IMR-90 (cell line): ENCODE measurements at regions not wholly inside any gene's neighbourhood (a gene's known extent, or its start where the extent isn't known, plus 50 kb on each side); places are given as distances from the start of the nearest gene placed in this dataset.
A peak's percentile ranks its signal among the peaks of the same experiment; 100 is the strongest.
"Not testable (repeated sequence)": the region's sequence is repeated elsewhere in the genome, so short reads cannot be mapped to it uniquely, and the experiment has no call there.

ENCODE experiments used
- ATAC-seq: fragments of 200-7000 bp; cut with Tn5 transposase; 2 replicates; pipeline ENCODE4 v1.9.1; 2020; ENCODE audit warnings: low read depth, mild to moderate bottlenecking, moderate library complexity
- BruUV-seq: library from RNA; stranded (reverse); fragments of 400-500 nt; replicated peaks from 2 replicates; lab custom pipeline; 2021; lab: Mats Ljungman, UMichigan
- CTCF ChIA-PET: fragments of 300-600 bp; formaldehyde crosslinking; extraction: SDS; loops from one replicate; lab custom pipeline; 2021; ENCODE audit warnings: antibody characterized with exemption; lab: Yijun Ruan, JAX
- POLR2A ChIA-PET: fragments of 300-600 bp; sonication (Branson Sonifier 250); formaldehyde crosslinking; loops from one replicate; lab custom pipeline; 2022; ENCODE audit warnings: antibody characterized with exemption; ENCODE audit not compliant: unreplicated experiment; lab: Charles Lee
- DNase-seq: peaks from one replicate; pipeline ENCODE4 v3.0.0; 2013
- H2AFZ ChIP-seq: replicated peaks from 2 replicates; pipeline ENCODE3; 2013; ENCODE audit warnings: low read length, mild to moderate bottlenecking; ENCODE audit not compliant: poor library complexity
- H2AK5ac ChIP-seq: 2 replicates; pipeline ENCODE4 v1.6.1; 2013; ENCODE audit warnings: low read depth, low read length, inconsistent platforms
- H2AK9ac ChIP-seq: replicated peaks from 2 replicates; pipeline ENCODE3; 2013; ENCODE audit warnings: mild to moderate bottlenecking, low read depth, low read length, moderate library complexity; ENCODE audit not compliant: poor library complexity
- H2BK120ac ChIP-seq: 2 replicates; pipeline ENCODE4 v1.6.1; 2013; ENCODE audit warnings: low read depth, low read length, inconsistent platforms
- H2BK15ac ChIP-seq: 3 replicates; pipeline ENCODE4 v1.6.1; 2013; ENCODE audit warnings: low read depth, low read length, inconsistent platforms
- H2BK20ac ChIP-seq: 2 replicates; pipeline ENCODE4 v1.6.1; 2013; ENCODE audit warnings: low read depth, mild to moderate bottlenecking, inconsistent platforms, low read length, moderate library complexity
- H2BK5ac ChIP-seq: 2 replicates; pipeline ENCODE4 v1.6.1; 2013; ENCODE audit warnings: mild to moderate bottlenecking, low read depth, low read length, inconsistent platforms; ENCODE audit not compliant: poor library complexity, severe bottlenecking
- H3K14ac ChIP-seq: replicated peaks from 2 replicates; pipeline ENCODE4 v1.6.1; 2013; ENCODE audit warnings: low read depth, low read length, inconsistent platforms
- H3K18ac ChIP-seq: 2 replicates; pipeline ENCODE4 v1.6.1; 2013; ENCODE audit warnings: low read depth, low read length, control low read depth
- H3K23ac ChIP-seq: 2 replicates; pipeline ENCODE4 v1.6.1; 2013; ENCODE audit warnings: low read depth, low read length, inconsistent platforms
- H3K27ac ChIP-seq: 2 replicates; pipeline ENCODE4 v1.5.1; 2013; ENCODE audit warnings: mild to moderate bottlenecking, control low read depth, low read length; ENCODE audit not compliant: insufficient read depth
- H3K27me3 ChIP-seq: 2 replicates; pipeline ENCODE4 v1.6.1; 2013; ENCODE audit warnings: low read length; ENCODE audit not compliant: control insufficient read depth, insufficient read depth
- H3K36me3 ChIP-seq: 2 replicates; pipeline ENCODE4 v1.6.1; 2013; ENCODE audit warnings: low read length, mixed read lengths; ENCODE audit not compliant: control insufficient read depth, insufficient read depth
- H3K4ac ChIP-seq: 2 replicates; pipeline ENCODE4 v1.6.1; 2013; ENCODE audit warnings: low read depth, low read length, inconsistent platforms
- H3K4me1 ChIP-seq: 2 replicates; pipeline ENCODE4 v1.6.1; 2013; ENCODE audit warnings: low read length, mixed read lengths; ENCODE audit not compliant: control insufficient read depth, insufficient read depth
- H3K4me2 ChIP-seq: 2 replicates; pipeline ENCODE4 v1.6.1; 2013; ENCODE audit warnings: low read depth, mild to moderate bottlenecking, control low read depth, low read length, moderate library complexity
- H3K4me3 ChIP-seq: 2 replicates; pipeline ENCODE4 v1.5.1; 2013; ENCODE audit warnings: low read depth, mild to moderate bottlenecking, control low read depth, low read length, moderate library complexity; ENCODE audit not compliant: insufficient read depth
- H3K56ac ChIP-seq: 2 replicates; pipeline ENCODE4 v1.6.1; 2013; ENCODE audit warnings: low read length, inconsistent platforms; ENCODE audit not compliant: insufficient read depth; ENCODE audit errors: extremely low read depth
- H3K79me1 ChIP-seq, 2 experiments: 2 replicates each; pipeline ENCODE4 v1.6.1; 2013; ENCODE audit warnings: low read length in 2 of 2, inconsistent platforms in 1 of 2, low read depth in 1 of 2
- H3K9ac ChIP-seq: 2 replicates; pipeline ENCODE4 v1.6.1; 2013; ENCODE audit warnings: low read depth, low read length, control low read depth
- H3K9me1 ChIP-seq: 2 replicates; pipeline ENCODE4 v1.6.1; 2013; ENCODE audit warnings: low read length, inconsistent platforms; ENCODE audit not compliant: insufficient read depth
- H3K9me3 ChIP-seq: 2 replicates; pipeline ENCODE4 v1.6.1; 2013; ENCODE audit warnings: low read length; ENCODE audit not compliant: control insufficient read depth, insufficient read depth
- H4K20me1 ChIP-seq: 2 replicates; pipeline ENCODE4 v1.6.1; 2013; ENCODE audit warnings: low read length, inconsistent platforms; ENCODE audit not compliant: insufficient read depth
- H4K5ac ChIP-seq: 2 replicates; pipeline ENCODE4 v1.6.1; 2013; ENCODE audit warnings: mild to moderate bottlenecking, low read depth, low read length, control low read depth
- H4K8ac ChIP-seq, 2 experiments: 2 replicates each; pipeline ENCODE4 v1.6.1; 2013; ENCODE audit warnings: low read depth in 2 of 2, low read length in 2 of 2, control low read depth in 1 of 2, inconsistent platforms in 1 of 2
- H4K91ac ChIP-seq: 2 replicates; pipeline ENCODE4 v1.6.1; 2013; ENCODE audit warnings: low read depth, low read length, inconsistent platforms; ENCODE audit not compliant: insufficient read depth
- WGBS, 2 experiments: methylation state at CpG; one replicate each; pipeline versions ENCODE4 v1.1.5 to v1.1.7; 2013; ENCODE audit warnings: missing lambda C conversion rate in 2 of 2; ENCODE audit not compliant: insufficient read length in 1 of 2; ENCODE audit errors: extremely low coverage in 2 of 2; 5-methylcytosine and 5-hydroxymethylcytosine counted together
- dilution Hi-C: fragments of 300-500 bp; cut with HindIII; formaldehyde crosslinking; loops from one replicate; pipeline ENCODE4 v1.14.3; 2018; ENCODE audit warnings: low sequenced_read_pairs; ENCODE audit not compliant: unreplicated experiment
- in situ Hi-C: fragments of 300-500 bp; cut with MboI; formaldehyde crosslinking; loops from 3 replicates; pipeline ENCODE4 v1.14.3; 2019; ENCODE audit warnings: low sequenced_read_pairs, inconsistent platforms, mixed read lengths
- intact Hi-C: fragments of 100-400 bp; cut with micrococcal nuclease; formaldehyde crosslinking; loops from 2 replicates; pipeline ENCODE4 v1.10.0; 2022

- H3K9ac ChIP-seq: peak overlapping the region; percentile 70; the same call in 1 of the 2 replicates
Measured at GRCh38 chr2:87325042-87325910, 303.6 kb upstream of the PLGLB1 start.

GRCh38 chr2:87325911-87326294, 304.3 kb upstream of the PLGLB1 start:
- WGBS, 2 experiments: no CpG with 5 or more reads among the region's 2 CpGs
- H3K79me1 ChIP-seq, H2AFZ ChIP-seq, H3K23ac ChIP-seq, H2AK9ac ChIP-seq, POLR2A ChIA-PET, H4K20me1 ChIP-seq, H3K27me3 ChIP-seq, dilution Hi-C loops, H3K9me1 ChIP-seq, intact Hi-C loops, H3K4me3 ChIP-seq, DNase-seq, H3K36me3 ChIP-seq, ATAC-seq, H3K9me3 ChIP-seq, BruUV-seq, CTCF ChIA-PET, H3K4me1 ChIP-seq, in situ Hi-C loops: not testable (repeated sequence)
- Histone ChIP-seq H2BK5ac (peak overlapping the region; percentile 93), H4K5ac (peak overlapping the region; percentile 96; the same call in 1 of the 2 replicates), H3K4me2 (peak overlapping the region; percentile 66), H2BK120ac (peak overlapping the region; percentile 95), H2BK15ac (peak overlapping the region; percentile 74; the same call in 1 of the 3 replicates), H4K91ac (peak overlapping the region; percentile 88), H3K4ac (peak overlapping the region; percentile 91), H4K8ac (peak overlapping the region; percentile 86 to 90; a peak in 3 of 4 replicates), H3K56ac (peak overlapping the region; percentile 80; the same call in 1 of the 2 replicates), H3K27ac (peak overlapping the region; percentile 97), H2AK5ac (peak overlapping the region; percentile 82; the same call in 1 of the 2 replicates), H3K14ac (0 out of 2 replicates have a peak overlapping the region, but pooled peaks have one; percentile 14), H2BK20ac (peak overlapping the region; percentile 97), H3K18ac (peak overlapping the region; percentile 90), H3K9ac (peak overlapping the region; percentile 70; the same call in 1 of the 2 replicates)

More at GRCh38 chr2:87325042-87325910, 303.6 kb upstream of the PLGLB1 start:
- peak overlapping the region; percentile 74; the same call in 2 of the 3 replicates for H2BK15ac ChIP-seq
- H3K79me1 ChIP-seq, H3K4me1 ChIP-seq, POLR2A ChIA-PET, H3K36me3 ChIP-seq, H2AFZ ChIP-seq, H3K4me3 ChIP-seq, H4K20me1 ChIP-seq, H3K9me3 ChIP-seq, in situ Hi-C loops, H3K27me3 ChIP-seq, H3K9me1 ChIP-seq, BruUV-seq, H2AK5ac ChIP-seq, dilution Hi-C loops, H2AK9ac ChIP-seq, intact Hi-C loops, CTCF ChIA-PET, DNase-seq: not testable (repeated sequence)
- ATAC-seq: peak; percentile 79
- H3K23ac ChIP-seq: peak overlapping the region; percentile 82; the same call in 1 of the 2 replicates
- H4K5ac ChIP-seq: peak overlapping the region; percentile 96
- peak overlapping the region; percentile 97 for H3K27ac ChIP-seq
- H3K4me2 ChIP-seq: peak overlapping the region; percentile 66
- H2BK5ac ChIP-seq: peak overlapping the region; percentile 93
- peak overlapping the region; percentile 97 for H2BK20ac ChIP-seq
- H4K8ac ChIP-seq: peak overlapping the region; percentile 86 to 90
- peak overlapping the region; percentile 90 for H3K18ac ChIP-seq
- peak overlapping the region; percentile 89 for H4K91ac ChIP-seq
- peak overlapping the region; percentile 91 for H3K4ac ChIP-seq
- peak overlapping the region; percentile 80 for H3K56ac ChIP-seq
- peak overlapping the region; percentile 95 for H2BK120ac ChIP-seq
- peak overlapping the region; percentile 76; the same call in 1 of the 2 replicates for H3K14ac ChIP-seq
- WGBS, 2 experiments: no CpG with 5 or more reads among the region's 12 CpGs
